OCI-LY1 (cell line): ENCODE measurements at regions not wholly inside any gene's neighbourhood (a gene's known extent, or its start where the extent isn't known, plus 50 kb on each side); places are given as distances from the start of the nearest gene placed in this dataset.

ENCODE experiments used
- EZH2 ChIP-seq: fragments of 200-600 bp; sonication (generic), shearing (Covaris generic); IDR thresholded peaks from 2 replicates; pipeline ENCODE4 v1.8.0; 2017; ENCODE audit warnings: borderline replicate concordance, mixed run types, mild to moderate bottlenecking, antibody characterized with exemption, low read length, moderate library complexity, mixed read lengths
- TF ChIP-seq, protein P1 (sequence below): fragments of 200-600 bp; sonication (generic), shearing (Covaris generic); IDR thresholded peaks from 2 replicates; pipeline ENCODE4 v1.5.1; 2017; ENCODE audit warnings: mild to moderate bottlenecking, antibody characterized with exemption, low read length, moderate library complexity, mixed read lengths

GRCh38 chr18:27411911-27412310 lies 226.8 kb upstream of the CHST9 start:
- TF ChIP-seq, protein P1, sequence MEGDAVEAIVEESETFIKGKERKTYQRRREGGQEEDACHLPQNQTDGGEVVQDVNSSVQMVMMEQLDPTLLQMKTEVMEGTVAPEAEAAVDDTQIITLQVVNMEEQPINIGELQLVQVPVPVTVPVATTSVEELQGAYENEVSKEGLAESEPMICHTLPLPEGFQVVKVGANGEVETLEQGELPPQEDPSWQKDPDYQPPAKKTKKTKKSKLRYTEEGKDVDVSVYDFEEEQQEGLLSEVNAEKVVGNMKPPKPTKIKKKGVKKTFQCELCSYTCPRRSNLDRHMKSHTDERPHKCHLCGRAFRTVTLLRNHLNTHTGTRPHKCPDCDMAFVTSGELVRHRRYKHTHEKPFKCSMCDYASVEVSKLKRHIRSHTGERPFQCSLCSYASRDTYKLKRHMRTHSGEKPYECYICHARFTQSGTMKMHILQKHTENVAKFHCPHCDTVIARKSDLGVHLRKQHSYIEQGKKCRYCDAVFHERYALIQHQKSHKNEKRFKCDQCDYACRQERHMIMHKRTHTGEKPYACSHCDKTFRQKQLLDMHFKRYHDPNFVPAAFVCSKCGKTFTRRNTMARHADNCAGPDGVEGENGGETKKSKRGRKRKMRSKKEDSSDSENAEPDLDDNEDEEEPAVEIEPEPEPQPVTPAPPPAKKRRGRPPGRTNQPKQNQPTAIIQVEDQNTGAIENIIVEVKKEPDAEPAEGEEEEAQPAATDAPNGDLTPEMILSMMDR: no peak
- TF ChIP-seq EZH2: no peak
